NOMO-1 (cell line): ENCODE measurements at regions not wholly inside any gene's neighbourhood (a gene's known extent, or its start where the extent isn't known, plus 50 kb on each side); places are given as distances from the start of the nearest gene placed in this dataset.

Source experiments
- DNase-seq, 2 experiments: peaks; one replicate each; lab custom pipeline; 2025; ENCODE audit not compliant: unreplicated experiment in 2 of 2; lab: John Stamatoyannopoulos, UW

DNA sequence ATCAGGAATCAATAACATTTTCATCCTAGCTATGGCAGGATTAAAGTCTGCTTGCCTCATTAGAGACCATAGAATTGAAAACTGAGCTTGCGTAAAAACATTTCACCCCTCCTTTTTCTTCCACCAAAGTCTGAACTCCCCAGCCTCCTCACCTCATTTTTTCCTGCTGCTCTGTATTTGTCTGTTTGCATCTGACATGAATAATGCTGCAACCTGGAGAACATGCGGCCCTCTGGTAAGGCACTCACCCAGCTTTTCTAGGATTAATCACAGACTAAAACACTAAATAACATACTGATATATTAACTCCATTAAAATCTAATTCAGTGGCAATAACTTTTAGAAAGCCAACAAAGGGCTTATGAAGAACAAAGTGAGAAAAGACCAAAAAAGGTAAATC, 677.7 kb upstream of the NRSN1 start:
- no peak for DNase-seq

DNA sequence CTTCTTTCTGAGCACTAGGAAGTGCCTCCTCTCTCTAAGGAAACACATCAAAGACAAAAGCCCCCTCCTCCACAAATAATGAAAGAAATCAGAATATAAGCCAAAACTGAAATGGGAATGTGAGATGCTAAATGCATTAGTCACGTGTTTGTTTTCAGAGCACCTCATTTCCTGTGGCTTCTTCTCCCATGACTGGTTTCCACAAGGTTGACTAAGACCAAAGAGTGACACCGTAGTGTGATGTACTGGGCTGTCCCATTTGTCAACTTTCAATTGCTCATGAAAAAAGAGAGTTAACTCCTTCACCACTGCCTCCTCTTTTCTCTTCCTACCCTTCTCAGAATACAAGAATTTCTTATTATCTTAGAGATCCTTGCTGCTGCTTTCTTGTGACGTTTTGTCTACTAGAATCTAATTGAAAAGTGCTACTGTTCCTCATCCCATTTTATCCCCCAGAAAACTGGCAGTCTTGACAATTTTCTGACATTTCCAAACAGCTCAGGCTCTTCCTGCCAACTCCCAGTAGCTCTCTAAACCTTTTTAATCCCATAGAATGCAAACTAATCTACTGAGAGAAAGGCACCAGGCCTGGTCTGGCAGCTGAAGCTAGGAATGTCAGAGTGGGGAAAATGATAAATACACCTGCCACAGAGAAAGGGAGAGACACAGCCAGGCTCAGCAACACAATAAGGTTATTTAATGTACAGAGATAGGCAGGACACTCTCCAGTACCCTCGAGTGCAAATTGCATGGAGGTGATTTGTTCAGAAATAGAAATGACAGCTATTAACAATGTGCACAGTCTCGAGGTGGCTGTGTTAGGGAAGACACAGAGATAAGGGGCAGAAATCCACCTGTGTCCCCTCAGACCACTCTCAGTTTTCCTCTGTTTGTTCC, 671.7 kb upstream of the NRSN1 start:
- no peak for DNase-seq

DNA sequence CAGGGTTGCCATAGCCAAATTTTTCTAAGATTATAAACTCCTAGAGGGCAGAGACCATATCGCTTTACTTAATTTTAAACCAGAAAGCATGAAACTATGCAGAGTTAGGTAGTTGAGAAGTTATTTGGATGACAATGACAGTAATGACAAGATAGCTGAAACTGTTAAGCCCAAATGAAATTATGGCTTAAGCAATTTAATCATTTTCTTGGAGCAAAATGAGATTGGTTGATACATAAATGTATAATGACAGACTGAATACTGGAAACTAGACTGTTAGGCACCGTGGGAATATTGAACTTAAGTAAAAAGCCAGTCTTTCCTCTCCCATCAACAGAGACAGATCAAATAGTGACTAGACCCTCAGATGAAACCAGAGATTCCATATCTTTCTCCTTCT, 670.3 kb upstream of the NRSN1 start:
- no peak for DNase-seq

DNA sequence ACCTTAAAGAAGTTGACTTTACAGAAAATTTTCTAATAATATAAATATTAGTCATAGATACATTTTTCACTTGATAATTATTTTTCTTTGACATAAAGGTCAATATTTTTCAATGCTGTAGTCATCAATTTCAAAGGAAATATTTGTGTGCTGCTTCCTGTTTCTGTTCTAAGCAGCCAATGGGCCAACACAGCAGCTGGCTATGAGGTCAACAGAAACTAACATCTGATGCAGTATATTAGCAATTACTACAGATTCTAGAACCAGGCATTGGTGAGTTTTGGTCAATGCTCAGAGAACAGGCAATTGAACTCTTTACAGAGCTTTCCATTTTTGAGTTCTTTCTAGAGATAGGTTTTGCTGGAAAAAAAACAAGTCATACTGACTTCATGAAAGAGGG, 669.6 kb upstream of the NRSN1 start:
- no peak for DNase-seq

DNA sequence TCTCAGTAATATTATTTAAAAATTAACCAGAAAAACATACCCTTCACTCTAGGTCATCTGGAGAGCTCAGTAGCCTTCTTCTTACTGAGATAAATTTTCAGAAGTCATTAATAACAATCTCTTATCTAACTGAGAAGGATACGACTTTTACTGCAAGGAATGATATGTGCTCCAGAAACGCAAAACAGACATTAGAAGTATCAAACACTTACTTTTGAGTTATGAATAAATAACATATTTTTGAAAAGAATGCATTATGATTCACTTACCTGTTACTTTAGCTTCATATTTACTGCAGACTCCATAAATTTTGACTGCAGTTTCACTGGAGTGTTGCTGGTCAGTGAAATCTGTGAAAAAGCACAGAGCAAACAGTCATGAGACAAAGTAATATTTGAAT, 668.7 kb upstream of the NRSN1 start:
- no peak for DNase-seq

DNA sequence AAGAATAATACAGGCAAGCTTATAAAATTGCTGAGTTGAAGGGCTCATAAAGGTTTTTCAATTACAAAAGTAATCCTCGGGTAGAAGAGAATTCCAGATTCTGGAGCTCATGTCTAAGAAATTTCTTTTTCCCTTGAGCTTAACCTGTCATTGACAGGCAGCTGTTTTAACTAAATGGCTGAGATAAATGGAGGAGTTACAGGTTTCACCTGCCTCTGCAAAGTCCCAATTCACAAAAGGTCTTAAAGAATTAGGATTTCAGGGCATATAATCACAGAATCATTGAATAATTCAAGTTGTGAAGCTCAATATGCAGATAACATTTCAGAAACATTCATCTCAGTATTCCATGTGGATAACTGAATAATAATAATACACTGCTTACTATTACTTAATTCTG, 660.1 kb upstream of the NRSN1 start:
- DNase-seq, result no peak

DNA sequence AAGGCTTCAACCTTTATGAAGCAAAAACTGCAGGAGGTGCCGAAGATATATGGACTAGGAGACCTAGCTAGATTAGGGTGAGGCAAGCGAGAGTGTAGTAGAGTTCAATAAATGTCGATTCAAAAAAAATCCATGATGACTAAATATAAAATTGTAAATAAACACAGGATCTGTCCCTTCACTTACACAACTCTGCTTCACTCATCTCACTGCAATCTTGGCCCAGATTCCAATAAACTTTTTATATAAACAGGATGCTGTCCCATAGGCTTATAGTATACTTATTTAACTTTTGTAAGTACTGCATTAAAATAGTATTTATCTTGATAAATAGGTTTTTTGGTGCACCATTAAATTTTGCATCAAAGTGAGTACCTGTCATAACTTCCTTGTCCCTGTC, 648.4 kb upstream of the NRSN1 start:
- DNase-seq, result no peak

DNA sequence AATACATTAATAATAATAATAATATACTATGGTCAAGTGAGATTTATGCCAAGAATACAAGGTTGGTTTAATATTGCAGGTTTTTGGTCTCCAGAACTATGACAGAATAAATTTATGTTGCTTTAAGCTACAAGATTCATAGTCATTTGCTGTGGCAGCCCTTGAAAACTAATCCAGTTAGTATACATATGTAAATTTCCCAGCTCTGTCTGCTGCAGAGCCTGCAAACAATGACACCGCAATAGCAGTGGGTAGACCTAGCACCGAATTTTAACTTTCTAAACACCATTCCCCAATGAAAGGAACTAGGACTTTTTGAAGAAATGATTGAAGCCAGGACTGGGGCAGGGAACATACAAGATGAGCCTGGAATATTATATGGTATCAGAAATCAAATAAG, 647.7 kb upstream of the NRSN1 start:
- no peak for DNase-seq

DNA sequence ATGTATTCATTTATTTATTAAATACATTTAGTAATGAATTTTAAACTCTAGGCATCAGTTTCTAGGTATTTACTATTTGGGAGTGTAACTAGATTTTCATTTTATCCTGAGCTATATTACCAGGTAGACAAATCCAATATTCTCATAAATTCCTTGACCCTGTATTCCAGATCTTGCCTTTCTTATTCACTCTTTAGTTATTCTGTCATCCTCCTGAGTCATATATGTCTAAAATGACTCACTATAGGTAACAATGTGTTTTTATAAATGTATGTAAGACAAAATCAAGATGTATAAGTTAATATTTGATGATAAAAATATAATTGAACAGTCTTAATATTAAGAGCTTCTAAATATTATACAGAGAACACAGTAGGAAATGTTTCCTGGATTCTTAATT, 642.1 kb upstream of the NRSN1 start:
- DNase-seq, result no peak

DNA sequence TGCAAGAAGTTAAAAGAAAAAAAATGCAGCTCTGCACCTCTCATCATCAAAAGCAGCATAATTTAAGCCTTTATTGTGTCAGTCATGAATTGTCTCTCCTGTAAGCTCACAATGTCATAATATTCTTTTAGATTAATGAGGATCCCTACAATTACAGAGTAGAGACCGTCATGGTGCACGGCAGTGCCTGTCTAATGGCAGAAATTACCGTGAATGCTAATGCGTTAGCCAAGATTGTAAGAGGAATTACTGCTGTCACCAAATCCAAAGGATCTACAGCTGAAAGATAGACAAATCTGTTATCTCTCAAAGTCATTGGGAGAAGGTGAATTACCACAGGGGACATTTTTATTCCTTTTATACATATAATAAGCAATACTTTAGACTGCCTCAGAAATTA, 631.6 kb upstream of the NRSN1 start:
- no peak for DNase-seq

DNA sequence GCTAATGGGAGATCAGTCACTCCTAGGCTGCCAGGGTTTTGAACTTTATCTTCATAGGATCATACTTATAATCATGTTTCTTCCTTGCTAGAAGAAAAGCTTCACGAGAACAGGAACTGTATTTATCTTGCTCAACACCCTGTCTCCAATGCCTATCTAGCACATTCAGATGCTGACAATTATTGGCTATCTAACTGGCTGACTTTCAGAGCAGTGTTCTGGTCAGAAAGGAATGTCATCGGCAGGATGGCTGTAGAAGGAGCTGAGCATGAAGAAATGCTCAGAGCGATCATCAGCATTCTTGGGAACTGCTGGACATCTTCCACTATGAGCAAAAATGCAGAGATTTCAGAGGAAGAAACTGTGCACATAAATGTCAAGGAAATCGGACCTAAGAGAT, 628.0 kb upstream of the NRSN1 start:
- no peak for DNase-seq

DNA sequence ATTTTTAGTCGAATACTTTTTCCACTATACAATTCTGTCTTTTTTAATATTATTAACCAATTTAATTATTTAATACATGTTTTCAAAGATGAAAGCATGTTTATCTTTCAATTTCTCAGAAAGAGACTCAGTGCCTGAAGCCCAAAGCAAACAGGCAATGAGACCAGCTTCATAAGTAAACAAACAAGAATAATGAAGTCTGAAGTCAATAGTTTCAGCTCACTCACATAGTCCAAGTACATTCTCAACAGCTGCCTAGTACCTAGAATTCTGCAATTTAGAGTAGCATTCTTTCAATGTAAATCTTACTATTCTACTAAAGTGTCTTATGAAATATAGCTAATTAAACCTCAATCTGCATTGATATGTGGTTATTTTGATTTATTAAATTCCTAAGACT, 626.5 kb upstream of the NRSN1 start:
- DNase-seq, result no peak

DNA sequence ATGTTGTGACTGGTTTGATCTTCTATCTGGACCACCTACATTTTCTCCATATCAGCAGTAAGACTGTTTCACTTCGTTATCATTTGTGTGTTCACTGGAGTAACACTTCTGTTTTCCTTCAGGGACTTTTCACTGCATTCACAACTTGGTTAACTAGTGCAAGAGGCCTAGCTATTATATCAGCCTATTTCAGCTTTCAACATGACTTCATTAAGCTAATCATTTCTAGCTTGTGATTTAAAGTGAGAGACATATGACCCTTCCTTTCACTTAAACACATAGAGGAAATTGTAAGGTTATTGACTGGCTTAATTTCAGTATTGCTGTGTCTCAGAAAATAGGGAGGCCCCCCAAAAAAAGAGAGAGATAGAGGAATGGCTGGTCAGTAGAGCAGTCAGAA, 622.8 kb upstream of the NRSN1 start:
- no peak for DNase-seq

DNA sequence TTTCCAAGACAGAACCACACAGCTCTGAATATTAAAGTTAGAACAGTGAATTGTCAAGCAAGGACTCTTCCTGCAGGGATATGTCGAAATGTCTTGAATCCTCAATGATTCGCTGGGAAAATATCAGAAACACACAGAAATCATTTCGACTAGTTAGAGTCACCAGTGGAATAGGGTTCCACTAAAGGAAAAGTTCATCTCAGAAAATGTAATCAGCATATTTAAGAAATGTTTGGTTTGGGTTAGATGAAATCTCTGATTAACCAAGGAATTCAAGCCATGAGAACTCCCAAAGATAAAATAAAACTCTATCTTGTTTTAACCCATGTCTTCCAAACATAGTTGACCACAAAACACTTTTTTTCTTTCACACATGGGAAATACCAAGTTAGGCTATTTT, 621.0 kb upstream of the NRSN1 start:
- no peak for DNase-seq

DNA sequence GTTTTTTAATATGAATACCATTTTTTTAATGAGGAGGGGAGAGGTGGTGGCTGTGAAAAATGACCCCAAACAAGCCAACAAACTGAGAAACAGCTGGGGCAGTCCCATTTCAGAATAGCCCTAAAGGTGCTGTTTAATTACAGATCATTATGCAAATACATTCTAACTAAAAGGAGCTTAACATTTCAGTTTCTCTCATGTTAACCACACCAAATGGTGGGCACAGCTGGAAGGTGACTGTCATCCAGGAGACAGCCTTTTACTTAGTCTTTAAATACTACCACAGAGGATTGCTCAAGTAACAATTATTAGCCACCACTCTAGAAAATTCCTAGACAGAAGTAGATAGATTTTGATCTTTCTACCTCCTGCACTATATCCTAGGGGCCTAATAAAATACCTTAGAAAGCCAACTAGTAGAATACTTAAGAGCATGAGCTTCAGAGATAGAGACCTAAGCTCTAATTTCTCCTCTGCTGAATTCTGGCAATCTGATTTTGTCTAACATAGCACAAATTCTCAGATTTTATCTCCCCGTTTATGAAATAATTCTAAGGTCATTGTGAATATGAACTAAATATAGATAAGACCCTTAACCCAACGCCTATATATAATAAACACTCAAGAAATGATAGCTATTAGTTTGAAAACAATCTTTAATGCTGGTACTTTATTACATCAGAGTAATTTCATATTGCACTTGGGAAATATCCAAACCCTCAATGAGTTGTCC, 615.1 kb upstream of the NRSN1 start:
- DNase-seq, result no peak

DNA sequence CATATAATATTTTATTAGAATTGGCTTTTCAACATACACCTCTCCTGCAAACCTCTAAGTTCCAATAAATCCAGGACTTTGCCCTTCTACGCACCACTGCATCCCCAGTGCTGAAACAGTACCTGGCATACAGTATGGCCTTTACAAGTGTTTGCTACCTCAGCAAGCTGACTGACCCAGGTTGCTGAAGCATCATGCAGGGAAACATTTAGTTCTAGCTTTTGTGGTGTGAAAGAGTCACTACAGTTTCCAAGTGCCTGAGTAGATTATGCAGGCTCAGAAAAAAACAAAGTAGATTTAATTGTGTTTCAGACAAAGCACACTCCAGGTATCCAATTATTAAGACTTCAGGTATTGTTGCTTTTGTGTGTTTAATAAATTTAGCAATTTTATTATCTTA, 614.2 kb upstream of the NRSN1 start:
- DNase-seq, result no peak

DNA sequence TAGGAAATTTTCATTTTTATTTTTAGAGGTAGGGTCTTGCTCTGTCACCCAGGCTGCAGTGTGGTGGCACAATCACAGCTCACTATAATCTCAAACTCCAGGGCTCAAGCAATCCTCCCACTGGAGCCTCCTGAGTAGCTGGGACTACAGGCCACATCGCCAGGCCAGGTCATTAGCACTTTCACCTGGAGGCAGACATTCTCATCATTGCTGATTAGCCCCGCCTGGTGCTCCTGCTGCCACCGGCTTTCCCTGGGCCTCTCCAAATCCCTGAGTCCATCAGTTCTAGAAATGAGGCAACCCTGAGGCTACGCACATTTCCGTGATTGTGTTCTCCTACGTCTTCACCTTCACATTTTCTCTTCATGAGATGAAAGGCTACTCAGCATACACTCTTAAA, 607.7 kb upstream of the NRSN1 start:
- DNase-seq, result no peak

DNA sequence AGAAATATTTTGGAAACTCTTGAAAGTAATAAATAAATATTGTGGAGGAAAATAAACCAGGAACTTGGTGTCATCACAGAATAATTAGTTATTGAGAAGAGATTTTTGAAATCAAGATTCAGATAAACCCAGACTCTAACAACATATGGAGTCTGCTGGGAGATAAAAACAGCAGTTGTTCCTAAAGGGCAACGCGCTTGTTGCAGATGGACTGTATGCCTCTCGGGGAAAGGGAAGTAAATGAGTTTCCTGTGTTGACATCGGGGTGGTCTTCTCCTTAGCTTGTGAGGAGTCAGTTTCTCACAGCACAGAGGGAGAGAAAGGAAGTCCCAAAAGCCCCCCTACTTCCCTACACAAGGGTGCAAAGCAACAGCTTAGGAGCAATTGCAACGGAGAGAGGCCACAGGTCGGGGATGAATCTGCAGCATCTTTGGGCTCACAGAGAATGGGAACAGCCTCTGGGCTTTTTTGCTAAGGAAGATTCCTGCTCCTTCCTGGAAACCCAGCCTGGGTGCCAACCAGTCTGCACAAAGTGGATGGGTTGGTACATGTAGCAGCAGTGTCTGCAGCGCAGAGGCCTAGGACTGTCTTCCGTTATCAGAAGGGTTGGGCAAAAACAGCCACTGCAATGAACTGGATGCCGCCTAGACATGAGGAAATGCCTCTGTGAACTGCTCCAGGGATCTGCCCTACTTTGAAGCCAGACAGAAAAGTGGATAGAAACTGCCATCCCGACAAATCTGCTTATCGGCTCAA, 603.0 kb upstream of the NRSN1 start:
- DNase-seq, result no peak

DNA sequence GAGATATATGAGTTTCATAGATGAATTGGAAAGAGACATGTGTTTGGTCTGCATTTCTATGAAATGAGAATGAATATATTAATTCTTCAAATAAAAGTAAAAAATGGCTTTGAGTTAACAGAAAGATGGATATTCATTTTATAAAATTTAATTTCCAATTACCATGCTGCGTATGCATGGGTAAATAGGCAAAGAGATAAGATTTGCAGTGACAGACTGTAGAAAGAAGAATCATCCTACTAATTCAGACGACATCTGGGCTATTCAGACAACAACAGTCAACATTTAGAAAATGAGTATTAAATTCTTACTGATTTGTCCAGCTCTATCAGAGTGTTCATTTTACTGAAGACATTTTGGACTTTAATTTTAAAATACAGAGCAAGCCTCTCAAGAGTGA, 602.2 kb upstream of the NRSN1 start:
- DNase-seq, result no peak

DNA sequence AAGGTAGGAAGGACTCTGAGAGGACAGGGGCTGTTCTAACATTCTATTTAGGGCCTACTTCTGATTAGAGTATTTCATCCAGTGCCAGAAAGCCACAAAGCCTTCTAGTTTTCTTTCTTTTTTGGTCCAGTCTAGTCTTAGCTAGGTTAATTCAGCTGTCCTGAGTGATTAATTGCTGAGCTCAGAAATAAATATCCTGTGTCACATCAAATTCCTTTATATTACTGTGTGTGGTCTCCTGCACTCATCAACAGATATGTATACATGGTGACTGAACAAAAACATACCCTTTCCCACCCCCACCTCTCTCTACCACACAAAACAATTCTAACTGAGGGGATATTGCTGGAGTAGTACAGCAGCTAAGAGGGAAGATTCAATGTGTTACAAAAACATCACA, 601.5 kb upstream of the NRSN1 start:
- DNase-seq, result no peak

DNA sequence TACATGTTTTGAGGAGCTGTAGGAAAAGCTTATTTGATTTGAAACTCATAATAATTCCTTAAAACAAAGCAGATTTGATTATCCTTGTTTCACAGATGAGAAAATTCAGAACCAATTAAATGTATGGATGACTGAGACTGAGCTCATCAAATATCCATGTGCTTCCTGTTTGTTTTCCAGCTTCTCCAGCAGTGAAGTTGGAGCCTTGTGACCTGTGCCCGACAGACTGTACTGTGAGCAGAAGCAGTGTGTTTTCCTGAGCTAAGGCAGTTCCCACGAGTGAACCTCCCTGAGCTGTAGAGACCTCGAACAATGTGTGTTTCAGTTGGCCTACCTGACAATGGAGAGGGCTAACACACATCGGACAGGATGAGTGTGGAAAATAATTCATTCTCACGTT, 599.5 kb upstream of the NRSN1 start:
- DNase-seq, result no peak

DNA sequence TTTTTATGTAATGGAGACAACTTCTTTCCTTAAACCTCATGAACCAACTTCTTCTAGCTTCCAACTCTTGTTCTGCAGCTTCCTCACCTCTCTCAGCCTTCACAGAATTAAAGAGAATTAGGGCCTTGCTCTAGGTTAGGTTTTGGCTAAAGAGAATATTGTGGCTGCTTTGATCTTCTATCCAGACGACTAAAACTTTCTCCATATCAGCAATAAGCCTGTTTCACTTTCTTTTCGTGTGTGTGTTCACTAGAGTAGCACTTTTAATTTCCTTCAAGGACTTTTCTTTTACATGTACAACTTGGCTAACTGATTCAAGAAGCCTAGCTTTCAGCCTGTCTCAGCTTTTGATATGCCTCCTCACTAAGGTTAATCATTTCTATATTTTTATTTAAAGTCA, 596.1 kb upstream of the NRSN1 start:
- DNase-seq, result no peak
